Suprapubic skin (tissue), 4 donors: ENCODE measurements at regions not wholly inside any gene's neighbourhood (a gene's known extent, or its start where the extent isn't known, plus 50 kb on each side); places are given as distances from the start of the nearest gene placed in this dataset.

Source experiments
- DNase-seq, 2 donors: peaks; one replicate each; pipeline ENCODE4 v3.0.0-alpha.2; 2019; ENCODE audit warnings: low spot score in 2 of 2
- H3K27ac ChIP-seq: fragments of 200-600 bp; sonication (generic); one replicate; pipeline ENCODE4 v1.5.1; 2019
- H3K27me3 ChIP-seq: fragments of 200-600 bp; sonication (generic); one replicate; pipeline ENCODE4 v1.5.1; 2019
- H3K36me3 ChIP-seq: fragments of 200-600 bp; sonication (generic); one replicate; pipeline ENCODE4 v1.5.1; 2019
- H3K4me1 ChIP-seq: fragments of 200-600 bp; sonication (generic); one replicate; pipeline ENCODE4 v1.5.1; 2019
- H3K4me3 ChIP-seq: fragments of 200-600 bp; sonication (generic); one replicate; pipeline ENCODE4 v1.5.1; 2019; ENCODE audit warnings: mild to moderate bottlenecking
- H3K9me3 ChIP-seq: fragments of 200-600 bp; sonication (generic); one replicate; pipeline ENCODE4 v1.5.1; 2019
- CTCF ChIP-seq, 2 donors: fragments of 200-600 bp in 1 of 2; fragments of 450-650 bp in 1 of 2; sonication (generic) in 1 of 2; IDR thresholded peaks; one replicate each; pipeline ENCODE4 v1.5.1; 2016 to 2019; ENCODE audit warnings: antibody characterized with exemption in 2 of 2, mild to moderate bottlenecking in 1 of 2, moderate library complexity in 1 of 2
- EP300 ChIP-seq: sonication (generic); formaldehyde crosslinking; IDR thresholded peaks from one replicate; pipeline ENCODE4 v1.6.1; 2017; ENCODE audit warnings: antibody characterized with exemption
- POLR2A ChIP-seq, 2 donors: fragments of 450-650 bp; IDR thresholded peaks; one replicate each; pipeline ENCODE4 v1.6.1; 2017; ENCODE audit warnings: antibody characterized with exemption in 2 of 2, mild to moderate bottlenecking in 2 of 2, moderate library complexity in 2 of 2
- POLR2AphosphoS5 ChIP-seq, 3 donors: sonication (generic); formaldehyde crosslinking; IDR thresholded peaks; one replicate each; pipeline ENCODE4 v1.6.1; 2017; ENCODE audit warnings: antibody characterized with exemption in 3 of 3
- WGBS: methylation state at CpG from one replicate; pipeline ENCODE4 v1.1.5; 2018; 5-methylcytosine and 5-hydroxymethylcytosine counted together

- Histone ChIP-seq H3K27me3 (peaks cover 27% of the 10 kb centered on the region), H3K27ac (no peak overlapping the region), H3K4me3 (no peak overlapping the region), H3K4me1 (peaks cover 17% of the 10 kb centered on the region), H3K36me3 (no peaks in the 10 kb centered on the region), H3K9me3 (no peaks in the 10 kb centered on the region)
- no peak for DNase-seq
- WGBS = 33% methylated on average over 11 of the region's 13 CpGs
- TF ChIP-seq CTCF (IDR thresholded peaks at IDR 0.05) (no peak), EP300 (no peak), POLR2AphosphoS5 (IDR thresholded peaks at IDR 0.05) (no peak), POLR2A (IDR thresholded peaks at IDR 0.05) (no peak)
Observed at GRCh38 chr1:29708796-29709703, 472.7 kb downstream of the PTPRU start.

- H3K4me1 ChIP-seq = peaks cover 17% of the 10 kb centered on the region
- DNase-seq = no peak
- H3K27ac ChIP-seq = no peak overlapping the region
- WGBS = 100% methylated on average over 1 of the region's 1 CpG
- H3K27me3 ChIP-seq = peaks cover 30% of the 10 kb centered on the region
- no peak overlapping the region for H3K4me3 ChIP-seq
- TF ChIP-seq CTCF (IDR thresholded peaks at IDR 0.05) = no peak
- TF ChIP-seq POLR2AphosphoS5 (IDR thresholded peaks at IDR 0.05) = no peak
- TF ChIP-seq EP300 = no peak
- TF ChIP-seq POLR2A (IDR thresholded peaks at IDR 0.05) = no peak
- H3K9me3 ChIP-seq = no peaks in the 10 kb centered on the region
- no peaks in the 10 kb centered on the region for H3K36me3 ChIP-seq
Observed at GRCh38 chr1:29708381-29708780, 472.1 kb downstream of the PTPRU start.

- Histone ChIP-seq H3K4me1 (peaks cover 17% of the 10 kb centered on the region), H3K27me3 (peaks cover 32% of the 10 kb centered on the region), H3K9me3 (no peaks in the 10 kb centered on the region), H3K4me3 (no peak overlapping the region), H3K27ac (no peak overlapping the region), H3K36me3 (no peaks in the 10 kb centered on the region)
- no peak for TF ChIP-seq POLR2AphosphoS5 (IDR thresholded peaks at IDR 0.05)
- no peak for TF ChIP-seq POLR2A (IDR thresholded peaks at IDR 0.05)
- DNase-seq = no peak
- WGBS = 88% methylated on average over 9 of the region's 9 CpGs
Observed at GRCh38 chr1:29707796-29708195, 471.5 kb downstream of the PTPRU start.

- H3K27ac ChIP-seq = no peak overlapping the region
- H3K4me3 ChIP-seq = no peak overlapping the region
- no peaks in the 10 kb centered on the region for H3K36me3 ChIP-seq
- peaks cover 32% of the 10 kb centered on the region for H3K27me3 ChIP-seq
- DNase-seq = no peak
- H3K4me1 ChIP-seq = peaks cover 17% of the 10 kb centered on the region
- 4% methylated on average over 23 of the region's 28 CpGs for WGBS
- TF ChIP-seq CTCF (IDR thresholded peaks at IDR 0.05) (no peak), EP300 (no peak), POLR2AphosphoS5 (IDR thresholded peaks at IDR 0.05) (no peak), POLR2A (IDR thresholded peaks at IDR 0.05) (no peak)
- no peaks in the 10 kb centered on the region for H3K9me3 ChIP-seq
Observed at GRCh38 chr1:29706936-29707335, 470.6 kb downstream of the PTPRU start.

- Histone ChIP-seq H3K4me1 (peaks cover 8% of the 10 kb centered on the region), H3K27ac (no peak overlapping the region), H3K27me3 (peaks cover 32% of the 10 kb centered on the region), H3K36me3 (no peaks in the 10 kb centered on the region), H3K9me3 (no peaks in the 10 kb centered on the region), H3K4me3 (no peak overlapping the region)
- no peak for TF ChIP-seq EP300
- no peak for TF ChIP-seq POLR2AphosphoS5 (IDR thresholded peaks at IDR 0.05)
- TF ChIP-seq CTCF (IDR thresholded peaks at IDR 0.05) = no peak
- no peak for TF ChIP-seq POLR2A (IDR thresholded peaks at IDR 0.05)
- DNase-seq = no peak
- 67% methylated on average over 2 of the region's 2 CpGs for WGBS
Observed at GRCh38 chr1:29704430-29704829, 468.1 kb downstream of the PTPRU start.
